ENCODE measurements at regions not wholly inside any gene's neighbourhood (a gene's known extent, or its start where the extent isn't known, plus 50 kb on each side); places are given as distances from the start of the nearest gene placed in this dataset.

DNA sequence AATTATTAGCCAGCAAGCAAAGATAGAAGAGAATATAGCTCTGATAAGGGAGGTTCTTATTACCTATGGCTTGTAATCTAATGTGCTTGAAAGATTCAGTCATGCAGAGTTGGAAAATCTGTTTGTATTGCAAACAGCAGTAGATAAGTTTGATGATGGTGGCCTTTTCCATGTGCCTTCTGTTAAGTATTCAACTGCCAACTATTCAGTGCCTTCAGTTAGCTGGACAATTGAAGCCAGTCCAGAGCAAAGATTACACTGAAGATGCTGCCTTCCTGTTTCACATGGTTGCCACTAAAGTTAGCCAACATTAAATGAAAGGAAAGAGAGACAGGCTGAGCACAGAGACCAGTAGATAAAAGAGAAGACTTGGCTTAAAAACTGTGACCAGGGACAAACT lies 92.7 kb upstream of the SLC38A2 start:
- TF ChIP-seq, protein P1, sequence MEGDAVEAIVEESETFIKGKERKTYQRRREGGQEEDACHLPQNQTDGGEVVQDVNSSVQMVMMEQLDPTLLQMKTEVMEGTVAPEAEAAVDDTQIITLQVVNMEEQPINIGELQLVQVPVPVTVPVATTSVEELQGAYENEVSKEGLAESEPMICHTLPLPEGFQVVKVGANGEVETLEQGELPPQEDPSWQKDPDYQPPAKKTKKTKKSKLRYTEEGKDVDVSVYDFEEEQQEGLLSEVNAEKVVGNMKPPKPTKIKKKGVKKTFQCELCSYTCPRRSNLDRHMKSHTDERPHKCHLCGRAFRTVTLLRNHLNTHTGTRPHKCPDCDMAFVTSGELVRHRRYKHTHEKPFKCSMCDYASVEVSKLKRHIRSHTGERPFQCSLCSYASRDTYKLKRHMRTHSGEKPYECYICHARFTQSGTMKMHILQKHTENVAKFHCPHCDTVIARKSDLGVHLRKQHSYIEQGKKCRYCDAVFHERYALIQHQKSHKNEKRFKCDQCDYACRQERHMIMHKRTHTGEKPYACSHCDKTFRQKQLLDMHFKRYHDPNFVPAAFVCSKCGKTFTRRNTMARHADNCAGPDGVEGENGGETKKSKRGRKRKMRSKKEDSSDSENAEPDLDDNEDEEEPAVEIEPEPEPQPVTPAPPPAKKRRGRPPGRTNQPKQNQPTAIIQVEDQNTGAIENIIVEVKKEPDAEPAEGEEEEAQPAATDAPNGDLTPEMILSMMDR (IDR thresholded peaks at IDR 0.05; ENCODE audit: low read depth, low read length): no peak
- in situ Hi-C loops (cut with HindIII; ENCODE audit: low sequenced_read_pairs): no loop called here
- DNase-seq (ENCODE audit: low read depth, low spot score): no peak
- no peak overlapping the region for H3K4me3 ChIP-seq (ENCODE audit: low read depth, low read length)

DNA sequence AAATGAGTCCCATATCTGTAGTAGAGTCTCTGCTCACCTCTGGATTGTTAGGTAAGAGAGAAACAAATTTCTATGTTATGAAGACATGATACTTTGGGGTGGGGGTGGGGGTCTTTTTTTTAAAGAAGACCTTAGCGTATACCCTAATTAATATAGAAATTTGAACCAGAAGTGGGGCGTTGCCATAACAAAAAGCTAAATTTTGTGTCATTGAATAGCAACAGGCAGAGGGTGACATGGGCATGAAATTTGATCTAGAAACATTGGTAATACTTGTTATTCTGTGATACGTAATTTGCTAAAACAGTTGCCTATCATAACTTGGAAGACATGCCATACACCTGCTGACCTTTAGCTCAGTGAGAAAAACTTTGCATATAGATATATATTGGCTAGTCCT lies 92.3 kb upstream of the SLC38A2 start:
- TF ChIP-seq, protein P1 (IDR thresholded peaks at IDR 0.05; ENCODE audit: low read depth, low read length): no peak
- DNase-seq (ENCODE audit: low read depth, low spot score): no peak
- no peak overlapping the region for H3K4me3 ChIP-seq (ENCODE audit: low read depth, low read length)
- in situ Hi-C loops (cut with HindIII; ENCODE audit: low sequenced_read_pairs): no loop called here

- DNase-seq (ENCODE audit: low read depth, low spot score): no peak
- no peak overlapping the region for H3K4me3 ChIP-seq (ENCODE audit: low read depth, low read length)
- in situ Hi-C loops (cut with HindIII; ENCODE audit: low sequenced_read_pairs): no loop called here
- TF ChIP-seq, protein P1 (IDR thresholded peaks at IDR 0.05; ENCODE audit: low read depth, low read length): no peak
These were observed 90.2 kb upstream of the SLC38A2 start for GRCh38 chr12:46462641-46463355.

DNA sequence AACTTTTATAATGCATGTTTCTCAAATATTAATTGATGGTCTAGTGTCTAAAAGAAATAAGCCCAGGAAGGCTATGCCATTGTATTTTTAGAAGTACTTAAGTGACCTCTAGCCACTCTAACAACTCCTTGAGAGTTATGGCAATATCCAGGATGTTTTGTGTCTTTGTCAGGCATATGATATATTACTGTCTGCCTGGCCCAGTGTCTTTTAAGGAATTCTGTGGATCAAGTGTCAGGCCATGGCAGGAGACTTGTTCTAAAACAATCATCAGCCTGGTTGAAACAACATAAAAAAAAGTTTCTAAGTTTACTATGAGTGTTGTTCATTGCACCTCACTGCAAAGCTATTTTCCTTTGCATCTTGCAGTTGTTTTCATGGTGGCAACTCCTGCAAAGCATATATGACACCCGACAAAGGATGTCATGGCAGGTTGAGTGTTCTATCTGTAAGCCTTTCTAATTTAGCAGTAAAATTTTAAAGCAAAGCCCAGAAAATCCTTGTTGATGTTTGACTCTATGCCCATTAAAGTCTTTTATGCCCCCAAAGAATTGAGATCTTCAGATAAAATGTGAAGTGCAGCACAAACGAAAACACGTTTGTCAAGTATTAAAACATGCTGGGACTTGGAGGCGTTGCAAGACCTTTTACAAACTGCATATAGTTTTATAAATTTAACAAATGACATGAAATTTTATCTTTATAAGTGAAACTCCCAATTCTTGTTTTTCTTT lies 89.5 kb upstream of the SLC38A2 start:
- no peak overlapping the region for H3K4me3 ChIP-seq (ENCODE audit: low read depth, low read length)
- no peak for DNase-seq (ENCODE audit: low read depth, low spot score)
- in situ Hi-C loops (cut with HindIII; ENCODE audit: low sequenced_read_pairs): no loop called here
- TF ChIP-seq, protein P1 (IDR thresholded peaks at IDR 0.05; ENCODE audit: low read depth, low read length): no peak

- no peak for DNase-seq (ENCODE audit: low read depth, low spot score)
- no peak overlapping the region for H3K4me3 ChIP-seq (ENCODE audit: low read depth, low read length)
- in situ Hi-C loops (cut with HindIII; ENCODE audit: low sequenced_read_pairs): no loop called here
- TF ChIP-seq, protein P1 (IDR thresholded peaks at IDR 0.05; ENCODE audit: low read depth, low read length): no peak
These were observed 88.9 kb upstream of the SLC38A2 start for GRCh38 chr12:46461459-46461858.

- no peak for DNase-seq (ENCODE audit: low read depth, low spot score)
- TF ChIP-seq, protein P1 (IDR thresholded peaks at IDR 0.05; ENCODE audit: low read depth, low read length): no peak
- in situ Hi-C loops (cut with HindIII; ENCODE audit: low sequenced_read_pairs): no loop called here
- H3K4me3 ChIP-seq (ENCODE audit: low read depth, low read length): no peak overlapping the region
These were observed 88.2 kb upstream of the SLC38A2 start for GRCh38 chr12:46460682-46461210.

Data from astrocyte of the spinal cord (primary cell).